Transverse colon (tissue), 4 donors: ENCODE measurements at regions not wholly inside any gene's neighbourhood (a gene's known extent, or its start where the extent isn't known, plus 50 kb on each side); places are given as distances from the start of the nearest gene placed in this dataset.

Source experiments
- DNase-seq: peaks from one replicate; pipeline ENCODE4 v3.0.0-alpha.2; 2019
- H3K27ac ChIP-seq, 4 donors: fragments of 200-600 bp; sonication (generic); 2 replicates each; pipeline ENCODE4 v1.5.1; 2016 to 2018; ENCODE audit warnings: inconsistent platforms in 4 of 4
- H3K27me3 ChIP-seq: fragments of 200-600 bp; sonication (generic); 2 replicates; pipeline ENCODE4 v1.5.1; 2017; ENCODE audit warnings: inconsistent platforms
- H3K36me3 ChIP-seq, 4 donors: fragments of 200-600 bp; sonication (generic); 2 replicates each; pipeline ENCODE4 v1.5.1; 2017 to 2019; ENCODE audit warnings: inconsistent platforms in 4 of 4
- H3K4me1 ChIP-seq, 4 donors: fragments of 200-600 bp; sonication (generic); 2 replicates each; pipeline ENCODE4 v1.5.1; 2017 to 2020; ENCODE audit warnings: inconsistent platforms in 4 of 4
- H3K4me3 ChIP-seq, 4 donors: fragments of 200-600 bp; sonication (generic); 1 replicate in 1 of 4; 2 replicates in 3 of 4; pipeline versions ENCODE4 v1.5.1 to v1.6.1; 2017 to 2019; ENCODE audit warnings: inconsistent platforms in 4 of 4
- H3K9me3 ChIP-seq, 2 donors: fragments of 200-600 bp; sonication (generic); 2 replicates each; pipeline ENCODE4 v1.5.1; 2017 to 2019; ENCODE audit warnings: inconsistent platforms in 2 of 2
- EP300 ChIP-seq: sonication (generic); formaldehyde crosslinking; IDR thresholded peaks from one replicate; pipeline ENCODE4 v1.6.1; 2017; ENCODE audit warnings: antibody characterized with exemption, low read depth
- POLR2A ChIP-seq: fragments of 450-650 bp; IDR thresholded peaks from one replicate; pipeline ENCODE4 v1.6.1; 2016; ENCODE audit warnings: antibody characterized with exemption, mild to moderate bottlenecking, moderate library complexity
- POLR2AphosphoS5 ChIP-seq, 3 donors: sonication (generic); formaldehyde crosslinking; IDR thresholded peaks; one replicate each; pipeline ENCODE4 v1.6.1; 2016; ENCODE audit warnings: antibody characterized with exemption in 3 of 3
- WGBS, 2 donors: methylation state at CpG; one replicate each; pipeline ENCODE4 v1.1.5; 2018; ENCODE audit warnings: low coverage in 1 of 2; 5-methylcytosine and 5-hydroxymethylcytosine counted together
- in situ Hi-C, 4 donors: fragments of 200-750 bp; cut with MboI; loops; one replicate each; pipeline versions ENCODE4 v1.15.0 to v1.15.1; 2017; ENCODE audit warnings: low sequenced_read_pairs in 3 of 4, low pct_ligation_motif_present in 1 of 4, low pct_unique_long_range_greater_than_20kb in 1 of 4
- intact Hi-C: fragments of 100-400 bp; cut with DNase I; formaldehyde crosslinking; loops from one replicate; pipeline ENCODE4 v1.15.1; 2023; ENCODE audit warnings: low total_unique reads
- TF ChIP-seq, protein P1 (sequence below), 5 experiments: fragments of 200-600 bp in 3 of 5; fragments of 450-650 bp in 2 of 5; sonication (generic) in 3 of 5; IDR thresholded peaks; 1 replicate in 2 of 5; 2 replicates in 3 of 5; pipeline ENCODE4 v1.5.1; 2016 to 2017; ENCODE audit warnings: antibody characterized with exemption in 5 of 5, inconsistent platforms in 3 of 5, mild to moderate bottlenecking in 2 of 5, moderate library complexity in 1 of 5

DNA sequence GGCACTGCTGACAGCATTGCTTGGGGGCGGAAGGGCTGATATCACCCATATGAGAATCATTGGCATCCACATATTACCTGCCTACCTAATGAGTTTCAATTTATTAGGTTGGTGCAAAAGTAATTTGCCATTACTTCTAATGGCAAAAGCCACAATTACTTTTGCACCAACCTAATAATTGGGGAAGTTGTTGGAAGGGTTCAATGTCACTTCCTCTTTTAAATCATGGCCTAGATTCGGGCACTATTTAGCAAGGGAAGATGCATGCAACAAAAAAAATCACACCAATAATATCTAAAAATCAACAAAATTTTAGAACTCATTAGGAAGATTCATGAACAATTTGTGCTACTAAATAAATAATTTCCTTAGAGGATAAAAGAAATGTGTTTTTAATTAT is 56.0 kb upstream of the AGTR1 start:
- no peak for DNase-seq
- TF ChIP-seq POLR2A (no peak), POLR2AphosphoS5 (IDR thresholded peaks at IDR 0.05) (no peak), EP300 (no peak)
- TF ChIP-seq, protein P1, sequence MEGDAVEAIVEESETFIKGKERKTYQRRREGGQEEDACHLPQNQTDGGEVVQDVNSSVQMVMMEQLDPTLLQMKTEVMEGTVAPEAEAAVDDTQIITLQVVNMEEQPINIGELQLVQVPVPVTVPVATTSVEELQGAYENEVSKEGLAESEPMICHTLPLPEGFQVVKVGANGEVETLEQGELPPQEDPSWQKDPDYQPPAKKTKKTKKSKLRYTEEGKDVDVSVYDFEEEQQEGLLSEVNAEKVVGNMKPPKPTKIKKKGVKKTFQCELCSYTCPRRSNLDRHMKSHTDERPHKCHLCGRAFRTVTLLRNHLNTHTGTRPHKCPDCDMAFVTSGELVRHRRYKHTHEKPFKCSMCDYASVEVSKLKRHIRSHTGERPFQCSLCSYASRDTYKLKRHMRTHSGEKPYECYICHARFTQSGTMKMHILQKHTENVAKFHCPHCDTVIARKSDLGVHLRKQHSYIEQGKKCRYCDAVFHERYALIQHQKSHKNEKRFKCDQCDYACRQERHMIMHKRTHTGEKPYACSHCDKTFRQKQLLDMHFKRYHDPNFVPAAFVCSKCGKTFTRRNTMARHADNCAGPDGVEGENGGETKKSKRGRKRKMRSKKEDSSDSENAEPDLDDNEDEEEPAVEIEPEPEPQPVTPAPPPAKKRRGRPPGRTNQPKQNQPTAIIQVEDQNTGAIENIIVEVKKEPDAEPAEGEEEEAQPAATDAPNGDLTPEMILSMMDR (IDR thresholded peaks at IDR 0.05) = no peak
- no peaks in the 10 kb centered on the region for H3K9me3 ChIP-seq
- H3K36me3 ChIP-seq = no peaks in the 10 kb centered on the region
- no peak overlapping the region for H3K27ac ChIP-seq
- H3K4me1 ChIP-seq = peaks cover 0 to 14% (median 4%) of the 10 kb centered on the region in 4 donors
- H3K4me3 ChIP-seq = no peak overlapping the region
- H3K27me3 ChIP-seq = no peaks in the 10 kb centered on the region
- WGBS, 2 donors = 78 to 88% methylated on average over 1 to 2 of the region's 2 CpGs
- intact Hi-C loops = no loop called here
- in situ Hi-C loops = no loop called here

DNA sequence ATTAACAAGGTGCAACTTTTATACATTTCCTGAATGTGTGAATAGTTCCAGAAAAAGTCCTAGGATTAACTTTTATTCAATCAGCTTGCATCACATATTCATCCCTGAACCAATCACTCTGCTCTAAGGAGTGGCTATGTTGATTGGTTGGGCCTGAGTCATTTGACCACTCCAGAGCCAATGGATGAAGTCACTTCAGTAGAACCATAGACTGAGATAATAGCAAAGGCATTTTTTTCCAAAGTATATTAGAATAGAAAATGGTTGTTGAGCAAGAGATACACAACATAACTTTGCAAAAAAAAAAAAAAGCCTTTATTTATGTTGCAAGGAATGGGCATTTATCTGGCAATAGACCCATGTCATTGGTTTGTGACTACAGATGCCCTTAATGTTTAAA is 55.5 kb upstream of the AGTR1 start:
- intact Hi-C loops (no loop called here), in situ Hi-C loops (no loop called here)
- no peak for DNase-seq
- Histone ChIP-seq H3K9me3 (no peaks in the 10 kb centered on the region), H3K27me3 (no peaks in the 10 kb centered on the region), H3K4me1 (peaks cover 0 to 14% (median 4%) of the 10 kb centered on the region in 4 donors), H3K4me3 (no peak overlapping the region), H3K27ac (no peak overlapping the region), H3K36me3 (no peaks in the 10 kb centered on the region)
- no peak for TF ChIP-seq POLR2A
- no peak for TF ChIP-seq EP300
- no peak for TF ChIP-seq POLR2AphosphoS5 (IDR thresholded peaks at IDR 0.05)
- TF ChIP-seq, protein P1 (IDR thresholded peaks at IDR 0.05) = no peak

DNA sequence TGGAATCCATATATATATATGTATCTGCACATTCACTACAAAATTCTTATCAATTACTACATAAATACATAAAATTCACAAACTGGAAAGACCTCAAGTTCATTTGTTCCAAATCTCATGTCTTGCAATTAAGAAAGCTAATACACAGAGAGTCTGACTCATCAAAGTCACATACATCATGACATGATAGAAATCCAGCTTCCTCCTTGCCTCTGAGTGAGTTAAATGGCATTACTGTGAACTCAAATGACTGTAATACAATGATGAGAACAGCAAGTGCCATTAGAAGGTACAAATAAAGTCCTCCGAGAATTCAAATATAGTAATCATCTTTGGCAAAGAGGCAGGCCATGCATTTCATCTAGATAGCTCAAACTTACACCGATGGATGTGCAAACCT is 55.1 kb upstream of the AGTR1 start:
- TF ChIP-seq POLR2A (no peak), POLR2AphosphoS5 (IDR thresholded peaks at IDR 0.05) (no peak)
- TF ChIP-seq, protein P1 (IDR thresholded peaks at IDR 0.05) = no peak
- in situ Hi-C loops = no loop called here
- Histone ChIP-seq H3K27me3 (no peaks in the 10 kb centered on the region), H3K9me3 (no peaks in the 10 kb centered on the region), H3K36me3 (no peaks in the 10 kb centered on the region), H3K27ac (peak overlapping the region in 1 of 4 donors; percentile 21), H3K4me3 (no peak overlapping the region), H3K4me1 (peaks cover 0 to 14% (median 4%) of the 10 kb centered on the region in 4 donors)
- intact Hi-C loops = no loop called here
- DNase-seq = no peak
- WGBS, 2 donors = 70 to 73% methylated on average over 2 of the region's 2 CpGs

DNA sequence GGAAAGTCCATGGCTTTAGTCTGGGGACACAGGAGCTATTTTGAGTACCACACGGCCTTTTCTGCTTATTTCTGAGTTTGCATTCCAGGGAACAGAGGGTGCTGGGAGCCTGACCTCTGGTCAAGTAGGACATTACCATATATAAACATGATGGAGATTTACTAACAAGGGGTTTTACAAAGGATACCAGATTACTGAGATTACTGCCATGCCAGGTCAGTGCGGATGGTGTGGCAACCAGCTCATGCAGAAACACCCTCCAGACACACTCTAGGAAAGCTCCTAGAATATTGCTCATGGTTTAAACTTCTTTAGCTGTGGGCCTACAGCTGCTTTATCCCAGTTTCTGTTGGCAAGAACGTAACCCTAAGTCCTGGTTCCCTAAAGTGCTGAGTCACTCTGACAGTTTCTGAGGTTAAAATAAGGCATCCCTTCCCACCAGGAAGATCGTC is 54.3 kb upstream of the AGTR1 start:
- H3K9me3 ChIP-seq = no peaks in the 10 kb centered on the region
- no peaks in the 10 kb centered on the region for H3K36me3 ChIP-seq
- TF ChIP-seq POLR2AphosphoS5 (IDR thresholded peaks at IDR 0.05) (no peak), EP300 (no peak), POLR2A (no peak)
- TF ChIP-seq, protein P1 (IDR thresholded peaks at IDR 0.05) = no peak
- H3K4me1 ChIP-seq = peaks cover 0 to 14% (median 4%) of the 10 kb centered on the region in 4 donors
- no peaks in the 10 kb centered on the region for H3K27me3 ChIP-seq
- in situ Hi-C loops = no loop called here
- H3K4me3 ChIP-seq = no peak overlapping the region
- peak overlapping the region in 2 of 4 donors; percentile 11 to 21 for H3K27ac ChIP-seq
- intact Hi-C loops = no loop called here
- 50 to 53% methylated on average over 1 to 4 of the region's 4 CpGs for WGBS, 2 donors
- DNase-seq = no peak
